Mesenteric fat pad (tissue), 1 donor: ENCODE measurements at regions not wholly inside any gene's neighbourhood (a gene's known extent, or its start where the extent isn't known, plus 50 kb on each side); places are given as distances from the start of the nearest gene placed in this dataset.
"Not testable (repeated sequence)": the region's sequence is repeated elsewhere in the genome, so short reads cannot be mapped to it uniquely, and the experiment has no call there.

Experiments used
- DNase-seq: peaks from one replicate; pipeline ENCODE4 v3.0.0-alpha.2; 2020; ENCODE audit warnings: low spot score
- donor health status: DM: yes; HTN: yes; CAD: no.

- DNase-seq: not testable (repeated sequence)
These were observed 104.5 kb upstream of the PZP start for GRCh38 chr12:9312406-9313392.

DNA sequence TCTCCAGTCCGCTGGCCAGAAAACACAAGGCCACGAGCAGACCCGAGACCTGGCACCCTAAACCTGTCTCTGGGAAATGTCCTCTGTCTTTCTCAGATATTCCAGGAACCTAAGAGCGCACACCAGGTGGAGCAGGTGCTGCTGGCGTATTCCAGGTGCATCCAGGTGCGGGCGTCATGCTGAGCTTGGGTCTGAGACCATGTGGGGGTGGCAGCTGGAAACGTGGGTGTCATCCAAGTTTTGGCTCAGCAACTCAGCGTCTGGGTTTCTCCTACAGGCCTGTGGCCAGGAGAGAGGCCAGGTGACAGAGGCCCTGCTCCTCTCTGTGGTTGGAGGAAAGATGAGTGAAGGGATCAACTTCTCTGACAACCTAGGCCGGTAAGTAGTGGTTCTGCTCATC, 103.3 kb upstream of the PZP start:
- DNase-seq: not testable (repeated sequence)

GRCh38 chr12:9310645-9311044, 102.5 kb upstream of the PZP start:
- not testable (repeated sequence) for DNase-seq

- DNase-seq: not testable (repeated sequence)
These were observed 101.6 kb upstream of the PZP start for GRCh38 chr12:9309749-9310148.

- not testable (repeated sequence) for DNase-seq
These were observed 100.5 kb upstream of the PZP start for GRCh38 chr12:9308745-9309144.

GRCh38 chr12:9308163-9308562, 100.0 kb upstream of the PZP start:
- DNase-seq: not testable (repeated sequence)

DNA sequence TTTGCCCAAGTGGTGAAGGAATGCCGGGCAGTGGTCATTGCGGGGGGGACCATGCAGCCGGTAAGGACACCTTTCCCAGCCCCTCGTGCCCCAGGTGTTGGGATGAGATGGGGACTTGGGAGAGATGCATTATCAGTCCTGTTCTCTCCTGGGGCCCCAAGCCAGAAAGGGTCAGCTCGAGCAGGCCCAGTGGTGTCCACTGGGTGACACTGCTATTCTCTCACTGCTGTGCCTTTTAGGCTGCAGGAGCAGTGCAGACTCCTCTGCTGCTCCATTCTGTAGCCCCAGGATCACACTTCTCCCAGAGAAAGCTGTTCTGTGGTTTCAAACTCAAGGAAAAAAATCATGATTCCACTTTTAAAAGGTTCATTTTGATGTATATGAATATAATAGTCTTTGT, 99.1 kb upstream of the PZP start:
- peak; percentile 57 for DNase-seq

DNA sequence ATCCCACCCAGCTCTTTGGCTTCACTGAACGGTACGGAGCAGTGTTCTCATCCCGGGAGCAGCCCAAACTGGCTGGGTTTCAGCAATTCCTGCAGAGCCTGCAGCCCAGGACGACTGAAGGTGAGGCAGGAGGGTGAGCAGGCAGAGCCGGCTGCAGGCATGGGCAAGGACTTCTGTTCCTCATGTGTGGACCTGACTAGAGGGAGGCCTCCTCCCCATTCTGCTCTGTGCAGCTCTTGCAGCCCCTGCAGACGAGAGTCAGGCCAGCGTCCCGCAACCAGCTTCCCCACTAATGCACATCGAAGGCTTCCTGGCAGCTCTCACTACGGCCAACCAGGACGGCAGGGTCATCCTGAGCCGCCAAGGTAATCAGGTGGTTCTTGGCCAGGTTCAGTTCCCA, 97.8 kb upstream of the PZP start:
- DNase-seq: peak; percentile 41

DNA sequence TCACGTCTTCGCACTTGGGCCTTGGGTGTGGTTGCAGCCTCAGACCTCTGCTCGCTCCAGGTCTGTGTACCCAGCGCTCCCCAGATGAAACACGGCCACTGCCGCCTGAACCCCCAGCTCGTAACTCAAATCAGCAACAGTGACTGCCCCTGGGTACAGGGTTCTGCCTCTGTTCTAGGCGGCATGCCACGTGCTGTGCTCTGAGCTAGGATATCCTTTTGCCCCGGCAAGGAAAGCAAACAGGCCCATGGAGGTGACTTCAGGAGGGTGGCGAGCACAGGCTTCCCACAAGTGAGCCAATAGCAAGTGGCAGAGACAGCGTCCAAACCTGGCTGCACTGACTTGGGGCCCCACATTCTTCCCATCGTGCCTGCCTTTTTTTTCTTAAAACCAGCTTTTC, 96.3 kb upstream of the PZP start:
- DNase-seq: peak; percentile 75

DNA sequence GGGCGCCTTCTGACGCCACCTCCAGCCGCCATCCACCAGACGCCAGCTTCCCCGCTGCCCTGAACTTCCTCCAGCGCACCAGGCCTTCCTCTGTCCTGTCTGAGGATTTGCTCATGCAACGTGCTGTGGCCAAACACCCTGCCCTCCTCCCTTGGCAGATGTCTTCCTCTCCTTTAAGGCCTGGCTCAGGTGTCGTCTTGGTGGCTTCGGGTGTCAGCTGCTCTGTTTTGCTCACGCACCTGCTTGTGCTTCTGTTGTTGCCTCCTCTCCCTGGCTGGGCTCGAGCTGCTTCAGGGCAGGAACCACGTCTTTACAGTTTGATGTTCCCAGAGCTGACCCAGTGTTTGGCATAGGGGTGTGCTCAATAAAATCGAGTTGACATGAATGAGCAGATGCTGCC, 87.7 kb upstream of the PZP start:
- DNase-seq: not testable (repeated sequence)

DNA sequence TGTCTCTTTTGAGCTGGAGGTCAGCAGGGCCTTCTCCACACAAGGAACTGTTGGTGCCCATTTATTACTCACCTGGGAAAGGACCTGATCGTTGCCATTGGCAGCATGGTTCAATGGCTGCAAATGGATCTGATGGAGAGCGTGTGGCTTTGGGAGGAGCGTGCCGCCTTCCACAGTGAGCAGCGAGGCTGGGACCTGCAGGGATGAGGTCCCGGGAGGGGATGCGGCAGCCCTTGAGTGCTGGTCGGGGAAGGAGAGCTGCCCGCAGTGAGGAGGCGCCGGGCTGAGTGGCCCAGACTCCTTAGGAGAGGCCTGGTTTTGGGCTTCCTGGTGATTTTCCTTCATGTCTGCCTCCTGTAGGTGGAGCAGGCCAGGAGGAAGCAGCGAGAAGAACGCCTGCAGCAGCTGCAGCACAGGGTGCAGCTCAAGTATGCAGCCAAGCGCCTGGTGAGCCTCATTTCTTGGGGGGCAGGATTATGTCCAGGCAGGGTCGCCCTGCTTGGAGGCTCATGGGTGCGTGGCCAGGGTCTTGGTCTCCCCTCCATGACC, 86.0 kb upstream of the PZP start:
- DNase-seq: not testable (repeated sequence)

DNA sequence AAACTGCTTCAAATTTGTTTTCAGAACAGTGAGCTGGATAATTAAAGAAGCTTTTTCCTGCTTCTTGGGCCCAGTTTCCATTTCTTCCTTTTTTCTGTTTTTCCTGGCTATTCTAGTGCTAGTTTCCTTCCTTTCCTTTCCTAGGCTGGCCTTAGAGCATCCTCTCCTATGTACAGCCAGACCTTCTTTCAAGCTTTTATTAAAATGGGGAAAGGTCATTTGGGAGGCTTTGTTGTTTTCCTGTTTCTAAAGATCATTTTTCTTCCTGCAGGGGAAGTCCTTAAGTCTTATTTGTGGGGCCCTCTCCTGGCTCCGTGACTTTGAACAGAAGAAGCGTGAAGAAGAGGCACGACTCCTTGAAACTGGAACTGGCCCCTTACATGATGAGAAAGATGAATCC, 85.2 kb upstream of the PZP start:
- DNase-seq: not testable (repeated sequence)

- DNase-seq: not testable (repeated sequence)
These were observed 81.8 kb upstream of the PZP start for GRCh38 chr12:9289984-9290383.

- DNase-seq: not testable (repeated sequence)
These were observed 76.5 kb upstream of the PZP start for GRCh38 chr12:9284724-9285123.

DNA sequence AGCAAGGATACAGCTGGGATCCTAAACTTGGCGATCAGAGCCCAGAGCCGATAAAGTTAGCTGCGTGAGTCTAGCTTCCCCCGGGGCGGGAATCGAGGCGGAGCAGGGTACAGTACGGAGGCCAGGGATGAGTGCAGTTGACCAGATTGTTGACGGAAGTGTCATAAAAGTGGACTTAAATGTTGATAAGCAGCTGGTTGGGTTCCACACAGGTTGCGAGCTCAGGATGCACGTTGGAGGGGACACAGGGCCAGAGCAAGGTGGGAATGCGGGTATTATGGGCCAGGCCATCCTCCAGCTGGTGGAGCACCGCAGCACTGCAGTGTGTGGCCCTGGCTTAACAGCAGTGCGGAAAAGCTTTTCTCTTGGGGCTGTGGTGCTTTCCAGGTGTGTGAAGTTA, 76.0 kb upstream of the PZP start:
- DNase-seq: not testable (repeated sequence)

DNA sequence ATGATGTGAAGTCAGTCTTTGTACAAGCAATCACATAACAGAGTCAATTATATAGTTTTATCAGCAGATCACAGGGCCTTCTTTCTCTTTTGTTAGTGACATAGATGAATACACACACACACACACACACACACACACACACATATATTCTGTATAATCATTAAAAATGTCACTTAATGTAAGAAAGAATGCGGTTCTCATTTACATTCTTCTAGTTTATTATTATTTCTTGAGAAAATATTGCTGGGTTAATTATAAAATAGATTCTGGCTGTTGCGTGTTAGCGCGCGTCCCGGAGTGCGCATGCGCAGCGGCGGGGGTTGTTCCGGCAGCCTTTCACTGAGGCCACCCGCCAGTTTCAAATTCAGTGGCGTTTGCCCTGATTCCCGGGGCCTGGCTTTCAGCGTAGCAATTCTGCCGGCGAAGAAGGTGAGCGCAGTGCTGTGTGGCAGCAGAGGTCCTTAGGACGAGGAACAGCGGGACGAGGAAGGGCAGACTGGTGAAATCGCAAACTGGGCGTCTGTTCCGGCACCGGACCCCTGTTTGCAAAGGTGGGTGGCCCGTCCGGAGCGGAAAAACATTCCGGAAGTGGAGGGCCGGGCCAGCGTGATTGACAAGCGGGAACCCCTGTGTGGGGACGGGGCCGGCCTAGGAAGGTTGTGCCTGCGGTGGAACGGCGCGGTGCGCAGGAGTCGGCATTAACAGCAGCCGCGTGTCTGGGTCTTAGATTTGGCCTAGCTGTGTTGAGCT, 75.3 kb upstream of the PZP start:
- peak; percentile 95 for DNase-seq

DNA sequence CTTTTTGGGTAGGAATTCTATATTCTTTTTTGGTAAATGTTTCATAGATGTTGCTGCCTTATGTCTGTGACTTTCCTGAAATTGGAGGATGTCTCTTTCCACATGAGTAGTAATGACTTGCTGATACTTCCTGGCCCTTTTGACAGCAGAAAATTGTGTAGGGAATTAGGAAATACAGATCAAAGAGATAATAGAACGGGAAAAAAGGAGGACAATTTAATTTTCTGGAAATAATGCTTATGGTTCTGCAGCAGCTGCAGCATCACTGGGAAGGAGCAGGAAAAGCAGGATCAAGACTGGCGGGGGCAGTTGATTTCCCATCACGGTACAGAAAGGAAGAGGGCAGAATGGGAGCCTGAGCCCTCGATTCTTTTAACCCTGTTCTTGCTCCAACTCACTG, 68.8 kb upstream of the PZP start:
- no peak for DNase-seq

DNA sequence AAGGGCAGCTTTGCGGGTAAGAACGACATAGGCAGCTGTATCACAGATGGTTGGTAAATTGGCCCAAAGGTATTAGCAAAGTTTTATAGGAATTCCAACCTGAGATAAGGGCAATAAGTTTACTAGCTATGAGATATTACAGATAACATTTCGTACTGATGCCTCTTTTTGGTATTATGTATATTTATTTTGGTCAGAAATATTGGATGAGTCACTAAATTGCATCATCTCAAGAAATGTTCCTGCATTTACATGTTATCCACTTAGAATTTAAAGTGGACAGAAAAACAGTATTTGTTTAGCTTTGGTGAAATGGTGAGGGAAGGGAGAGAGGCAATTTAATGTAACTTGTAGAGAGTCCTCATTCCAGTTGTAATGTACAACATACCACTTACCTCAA, 65.1 kb upstream of the PZP start:
- no peak for DNase-seq

DNA sequence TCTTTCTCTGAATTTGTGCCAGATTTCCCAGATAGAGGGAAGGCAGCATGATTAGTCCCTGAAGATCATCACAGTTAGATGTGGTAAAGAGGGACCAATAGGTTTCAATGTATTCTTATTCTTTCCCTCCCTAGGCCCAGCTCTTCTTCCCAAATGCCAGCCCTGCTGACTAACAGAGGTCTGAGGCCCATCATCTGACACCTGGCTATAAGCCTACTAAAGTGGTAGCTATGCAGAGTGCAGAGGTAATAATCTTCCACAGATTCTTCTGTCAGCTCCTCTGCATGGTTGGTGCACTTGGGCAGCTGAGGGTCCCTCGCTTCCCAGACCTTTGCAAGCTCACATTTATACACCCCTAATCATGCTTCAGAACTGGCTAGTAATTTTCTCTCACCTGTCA, 63.7 kb upstream of the PZP start:
- no peak for DNase-seq

DNA sequence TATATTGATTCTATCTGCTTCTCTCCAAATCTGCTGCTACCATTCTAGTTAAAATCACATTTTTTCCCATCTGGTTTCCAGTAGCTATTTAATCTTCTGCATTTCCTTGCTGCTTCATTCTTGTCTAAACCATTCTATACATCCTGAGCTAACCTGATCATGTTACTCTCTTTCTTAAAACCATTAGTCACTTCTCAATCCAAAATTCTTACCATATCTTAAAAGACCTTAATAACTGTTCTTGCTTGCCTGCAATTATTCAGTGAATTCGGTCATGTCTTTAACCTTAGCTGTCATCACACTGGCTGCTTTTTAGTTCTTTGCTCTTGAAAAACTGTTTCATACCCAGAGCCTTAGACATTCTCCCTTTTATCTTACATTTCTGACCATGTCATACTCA, 56.4 kb upstream of the PZP start:
- DNase-seq: no peak

DNA sequence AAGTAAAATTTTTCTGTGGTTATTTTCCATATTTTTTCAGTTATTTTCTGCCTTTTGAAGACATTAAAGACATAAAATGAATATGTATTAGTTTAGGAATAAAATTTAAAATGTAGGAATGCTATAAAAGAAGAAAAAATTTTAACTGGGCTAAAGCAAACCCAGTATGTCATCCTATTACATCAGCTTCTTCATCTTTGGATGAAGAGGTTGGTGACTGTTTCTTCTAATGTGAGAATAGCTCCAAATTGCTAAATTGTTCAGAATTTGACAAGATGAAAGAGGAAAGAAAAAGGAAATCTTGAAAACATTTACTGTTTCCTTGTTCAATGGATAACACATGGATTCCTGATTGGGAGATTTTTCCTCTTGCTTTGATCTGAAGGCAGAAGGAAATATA, 52.7 kb upstream of the PZP start:
- DNase-seq: no peak

DNA sequence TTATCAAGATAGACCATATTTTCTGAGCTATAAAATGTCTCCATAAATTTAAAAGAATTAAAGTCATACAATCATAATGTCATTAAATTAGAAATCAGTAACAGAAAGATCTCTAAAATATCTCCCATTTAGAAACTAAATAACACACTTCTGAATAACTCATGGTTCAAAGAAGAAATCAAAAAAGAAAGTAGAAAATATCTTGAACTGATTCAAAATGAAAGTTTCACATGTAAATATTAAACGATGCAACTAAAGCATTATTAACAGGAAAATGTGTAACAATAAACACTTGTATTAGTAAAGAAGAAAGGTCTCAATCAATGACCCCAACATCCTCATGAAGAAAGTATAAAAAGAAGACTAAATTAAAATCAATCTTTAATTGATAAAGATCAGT, 50.5 kb upstream of the PZP start:
- DNase-seq: no peak
